HG03097 (cell line): ENCODE measurements at regions not wholly inside any gene's neighbourhood (a gene's known extent, or its start where the extent isn't known, plus 50 kb on each side); places are given as distances from the start of the nearest gene placed in this dataset.

Source experiments
- ATAC-seq: cut with Tn5 transposase; IDR thresholded peaks from one replicate; pipeline ENCODE4 v1.9.1; 2021; ENCODE audit not compliant: unreplicated experiment, low FRiP score

DNA sequence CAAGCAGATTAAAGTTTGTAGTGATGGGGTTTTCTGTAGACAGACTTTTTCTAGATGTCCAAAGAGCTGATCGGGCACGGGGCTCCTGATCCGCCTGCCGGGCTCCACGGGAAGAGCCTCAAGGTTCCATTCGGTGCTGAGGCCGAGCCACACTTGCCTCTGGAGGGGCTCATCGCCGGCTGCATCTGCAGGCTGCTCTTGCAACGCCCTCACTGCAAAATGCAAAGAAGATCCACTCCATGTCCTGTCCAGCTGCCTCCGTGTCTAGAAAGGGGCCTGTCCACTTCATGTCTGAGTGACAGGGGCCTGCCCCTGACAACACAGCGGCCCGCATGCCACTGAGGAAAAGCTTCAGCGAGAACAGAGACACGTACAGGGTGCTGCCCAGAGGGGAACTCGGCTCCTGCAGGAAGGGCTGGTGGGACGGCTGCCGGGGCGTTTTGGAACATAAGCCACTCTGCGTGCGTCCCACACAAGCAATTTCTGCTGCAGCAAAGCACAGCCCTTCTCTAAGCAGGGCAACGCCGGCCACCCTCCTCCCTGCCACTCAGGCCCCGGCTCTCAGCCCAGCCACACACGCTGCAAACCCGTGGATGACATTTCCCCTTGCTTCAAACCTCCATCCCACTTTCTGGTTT lies 53.6 kb upstream of the CTDP1 start:
- no peak for ATAC-seq

DNA sequence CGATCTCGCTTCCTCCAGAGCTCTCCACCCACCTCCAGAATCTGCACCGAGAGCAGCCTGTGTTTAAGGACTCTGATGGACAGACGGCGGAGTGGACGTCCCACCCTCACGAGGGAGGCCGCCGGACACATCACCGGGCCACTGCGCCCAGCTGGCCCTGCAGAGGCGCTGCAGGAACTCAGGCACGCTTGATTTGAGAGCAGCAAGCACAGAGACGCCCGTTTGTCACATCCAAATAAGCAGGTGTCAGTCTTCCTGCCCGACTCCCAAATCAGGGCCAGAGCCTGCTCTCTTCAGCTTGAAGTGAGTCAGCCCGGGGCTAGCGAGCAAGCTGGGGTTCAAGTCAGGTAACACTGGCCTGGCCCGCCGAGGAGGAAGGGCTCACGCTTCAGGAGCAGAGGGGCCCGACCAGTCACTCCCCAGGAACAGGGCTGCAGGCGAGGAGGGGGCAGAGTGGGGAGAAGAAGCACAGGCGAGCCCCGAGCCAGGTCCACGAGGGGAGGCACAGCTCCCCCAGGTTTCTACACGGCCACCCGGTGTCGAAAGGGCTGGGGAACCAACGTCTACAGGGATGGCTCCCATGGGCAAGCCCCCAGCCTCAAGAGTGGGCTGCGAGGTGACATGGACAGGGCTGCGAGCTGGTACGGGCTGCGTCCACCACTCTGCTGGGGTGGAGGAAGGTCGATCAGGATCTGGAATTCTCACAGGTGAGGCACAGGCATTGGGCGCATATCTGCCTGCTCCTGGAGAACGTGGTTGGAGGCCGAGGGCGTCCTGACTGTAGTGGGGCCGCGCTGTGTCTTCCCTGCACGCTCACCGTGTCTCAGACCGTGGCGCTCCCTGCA lies 52.5 kb upstream of the CTDP1 start:
- ATAC-seq, result no peak

DNA sequence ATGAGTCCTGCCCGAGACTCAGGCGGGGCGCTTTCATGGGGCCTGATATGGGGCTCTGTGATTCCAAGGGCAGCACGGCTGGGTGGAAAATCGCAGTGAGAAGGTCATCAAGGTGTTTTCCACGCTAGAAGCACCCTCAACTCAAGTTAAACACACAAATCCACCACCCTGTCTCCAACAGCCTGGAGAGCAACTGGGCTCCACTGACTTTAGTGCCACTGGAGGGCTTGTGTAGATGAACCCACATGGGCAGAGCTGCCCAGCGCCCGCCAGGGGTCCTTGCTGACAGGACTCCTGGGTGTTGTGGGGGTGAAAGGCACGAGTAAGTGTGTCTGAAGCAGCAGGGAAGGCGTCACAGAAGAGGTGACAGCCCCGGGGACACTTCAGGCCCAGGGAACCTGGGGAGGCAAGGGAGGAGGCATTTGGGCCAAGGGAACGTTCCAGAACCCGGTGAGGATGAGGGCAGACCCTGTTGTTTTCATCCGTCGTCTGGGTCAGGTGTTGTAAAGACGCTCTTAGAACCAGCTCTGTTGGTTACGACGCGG lies 51.8 kb upstream of the CTDP1 start:
- ATAC-seq, result no peak

DNA sequence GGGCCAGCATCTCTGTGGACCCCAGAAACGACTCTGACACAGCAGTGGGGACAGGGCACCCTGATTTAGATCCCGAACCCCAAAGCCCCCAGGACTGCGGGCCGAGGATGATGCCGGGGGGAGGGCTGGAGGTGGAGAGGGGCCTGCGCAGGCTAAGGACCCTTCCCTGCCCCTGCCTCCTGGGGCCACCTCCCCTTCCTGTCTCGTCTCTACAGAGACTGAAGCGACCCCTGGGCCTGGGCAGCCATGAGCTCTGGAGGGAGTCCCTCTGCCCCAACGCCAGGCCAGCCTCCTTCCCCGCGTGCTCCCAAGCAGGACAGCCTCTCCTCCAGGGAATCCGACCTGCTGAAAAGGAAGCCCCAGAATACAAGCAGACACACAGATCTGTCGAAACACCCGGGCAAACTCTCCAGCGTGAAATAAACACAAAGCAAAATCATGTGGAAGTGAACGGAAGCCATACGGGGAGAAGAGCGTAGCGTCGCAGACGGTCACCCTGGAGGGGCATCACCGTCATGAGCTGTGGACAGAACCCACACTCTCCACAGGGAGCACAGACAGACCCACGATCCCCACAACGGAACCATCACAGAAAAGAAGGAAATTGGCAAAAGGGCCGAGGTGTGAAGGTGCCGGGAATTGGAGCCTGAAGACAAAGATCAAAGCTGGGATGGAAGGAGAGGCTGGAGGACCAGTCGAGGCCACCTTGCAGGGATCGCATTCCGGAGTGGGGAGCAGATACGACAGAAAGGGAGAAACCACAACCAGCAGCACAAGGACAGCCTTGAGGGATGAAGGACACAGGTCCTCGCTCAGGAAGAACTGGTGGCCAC lies 51.0 kb upstream of the CTDP1 start:
- no peak for ATAC-seq

DNA sequence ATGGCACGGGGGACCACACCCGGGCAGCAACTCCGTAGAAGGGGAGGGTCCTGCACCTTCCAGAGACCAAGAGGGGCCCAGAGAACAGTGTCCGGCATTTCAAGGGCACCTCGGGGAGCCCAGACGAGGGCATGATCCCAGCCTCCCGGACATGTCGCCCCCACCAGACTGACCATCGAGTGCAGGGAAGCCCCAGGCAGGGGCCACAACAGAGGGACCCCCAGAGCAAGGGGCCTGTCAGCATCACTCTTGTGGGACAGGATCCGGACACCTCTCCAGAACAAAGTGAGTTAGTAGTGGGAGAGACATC lies 50.4 kb upstream of the CTDP1 start:
- no peak for ATAC-seq

DNA sequence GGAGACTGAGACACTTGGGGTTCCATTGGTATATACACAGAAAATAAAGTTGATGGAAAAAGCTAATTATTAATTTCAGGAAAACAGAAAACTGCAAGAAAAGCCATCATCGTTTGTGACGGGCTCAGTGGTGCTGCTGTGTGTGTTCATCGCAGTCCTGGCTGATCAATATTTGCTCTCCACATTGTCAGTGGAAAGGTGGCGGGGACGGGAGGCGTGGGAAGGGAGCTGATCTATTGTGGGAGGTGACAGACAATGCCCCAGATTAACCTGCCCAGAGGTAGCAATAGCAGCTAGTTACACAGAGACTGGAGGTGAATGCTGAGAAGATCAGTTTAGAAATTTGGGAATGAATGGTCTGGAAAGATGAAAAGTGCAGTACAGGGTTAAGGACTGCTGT lies 50.0 kb upstream of the CTDP1 start:
- ATAC-seq, result no peak
